ENCODE measurements at regions not wholly inside any gene's neighbourhood (a gene's known extent, or its start where the extent isn't known, plus 50 kb on each side); places are given as distances from the start of the nearest gene placed in this dataset.

DNA sequence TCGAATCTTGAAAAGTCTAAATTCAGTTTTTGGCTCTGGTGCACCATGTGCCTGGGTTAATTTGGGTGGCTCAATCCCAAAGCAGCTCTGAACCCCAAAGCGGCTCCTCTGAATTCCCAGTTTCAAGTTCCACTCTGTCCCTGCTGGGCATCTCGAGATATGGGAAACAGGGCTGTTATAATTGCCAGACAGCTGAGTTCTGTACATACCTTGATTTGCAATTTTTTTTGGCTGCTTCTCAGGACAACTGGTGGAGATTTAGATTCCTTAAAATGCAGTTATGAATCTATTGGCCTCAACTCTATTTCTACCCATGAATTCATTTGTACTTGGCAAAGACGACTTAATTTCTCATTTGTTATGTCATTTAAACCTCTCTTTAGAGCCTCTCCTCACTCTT is 808.5 kb downstream of the TLE4 start:
- intact Hi-C loops (cut with micrococcal nuclease; ENCODE audit: unreplicated experiment), result no loop called here
- FAIRE-seq, result no peak
- ATAC-seq, result no peak
- TF ChIP-seq ZNF24 (IDR thresholded peaks at IDR 0.05) (no peak), ZNF292 (CRISPR knock-in tag; IDR thresholded peaks at IDR 0.05; ENCODE audit: borderline replicate concordance, low read depth) (no peak), ZIK1 (CRISPR knock-in tag; IDR thresholded peaks at IDR 0.05; ENCODE audit: borderline replicate concordance, low read depth) (no peak), ZNF607 (CRISPR knock-in tag; IDR thresholded peaks at IDR 0.05; ENCODE audit: borderline replicate concordance) (no peak), SKI (IDR thresholded peaks at IDR 0.05; ENCODE audit: partially characterized antibody) (no peak), ZNF17 (CRISPR knock-in tag; IDR thresholded peaks at IDR 0.05) (no peak), SIN3A (IDR thresholded peaks at IDR 0.05; ENCODE audit: borderline replicate concordance, low read depth, low read length) (no peak), ZNF337 (CRISPR knock-in tag; IDR thresholded peaks at IDR 0.05; ENCODE audit: borderline replicate concordance, low read depth) (no peak), ZSCAN30 (CRISPR knock-in tag; IDR thresholded peaks at IDR 0.05) (no peak), YEATS2 (CRISPR knock-in tag; IDR thresholded peaks at IDR 0.05; ENCODE audit: borderline replicate concordance) (no peak)
- TF ChIP-seq, protein P1, sequence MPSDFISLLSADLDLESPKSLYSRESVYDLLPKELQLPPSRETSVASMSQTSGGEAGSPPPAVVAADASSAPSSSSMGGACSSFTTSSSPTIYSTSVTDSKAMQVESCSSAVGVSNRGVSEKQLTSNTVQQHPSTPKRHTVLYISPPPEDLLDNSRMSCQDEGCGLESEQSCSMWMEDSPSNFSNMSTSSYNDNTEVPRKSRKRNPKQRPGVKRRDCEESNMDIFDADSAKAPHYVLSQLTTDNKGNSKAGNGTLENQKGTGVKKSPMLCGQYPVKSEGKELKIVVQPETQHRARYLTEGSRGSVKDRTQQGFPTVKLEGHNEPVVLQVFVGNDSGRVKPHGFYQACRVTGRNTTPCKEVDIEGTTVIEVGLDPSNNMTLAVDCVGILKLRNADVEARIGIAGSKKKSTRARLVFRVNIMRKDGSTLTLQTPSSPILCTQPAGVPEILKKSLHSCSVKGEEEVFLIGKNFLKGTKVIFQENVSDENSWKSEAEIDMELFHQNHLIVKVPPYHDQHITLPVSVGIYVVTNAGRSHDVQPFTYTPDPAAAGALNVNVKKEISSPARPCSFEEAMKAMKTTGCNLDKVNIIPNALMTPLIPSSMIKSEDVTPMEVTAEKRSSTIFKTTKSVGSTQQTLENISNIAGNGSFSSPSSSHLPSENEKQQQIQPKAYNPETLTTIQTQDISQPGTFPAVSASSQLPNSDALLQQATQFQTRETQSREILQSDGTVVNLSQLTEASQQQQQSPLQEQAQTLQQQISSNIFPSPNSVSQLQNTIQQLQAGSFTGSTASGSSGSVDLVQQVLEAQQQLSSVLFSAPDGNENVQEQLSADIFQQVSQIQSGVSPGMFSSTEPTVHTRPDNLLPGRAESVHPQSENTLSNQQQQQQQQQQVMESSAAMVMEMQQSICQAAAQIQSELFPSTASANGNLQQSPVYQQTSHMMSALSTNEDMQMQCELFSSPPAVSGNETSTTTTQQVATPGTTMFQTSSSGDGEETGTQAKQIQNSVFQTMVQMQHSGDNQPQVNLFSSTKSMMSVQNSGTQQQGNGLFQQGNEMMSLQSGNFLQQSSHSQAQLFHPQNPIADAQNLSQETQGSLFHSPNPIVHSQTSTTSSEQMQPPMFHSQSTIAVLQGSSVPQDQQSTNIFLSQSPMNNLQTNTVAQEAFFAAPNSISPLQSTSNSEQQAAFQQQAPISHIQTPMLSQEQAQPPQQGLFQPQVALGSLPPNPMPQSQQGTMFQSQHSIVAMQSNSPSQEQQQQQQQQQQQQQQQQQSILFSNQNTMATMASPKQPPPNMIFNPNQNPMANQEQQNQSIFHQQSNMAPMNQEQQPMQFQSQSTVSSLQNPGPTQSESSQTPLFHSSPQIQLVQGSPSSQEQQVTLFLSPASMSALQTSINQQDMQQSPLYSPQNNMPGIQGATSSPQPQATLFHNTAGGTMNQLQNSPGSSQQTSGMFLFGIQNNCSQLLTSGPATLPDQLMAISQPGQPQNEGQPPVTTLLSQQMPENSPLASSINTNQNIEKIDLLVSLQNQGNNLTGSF (CRISPR knock-in tag; IDR thresholded peaks at IDR 0.05), result no peak
- TF ChIP-seq, protein P2, sequence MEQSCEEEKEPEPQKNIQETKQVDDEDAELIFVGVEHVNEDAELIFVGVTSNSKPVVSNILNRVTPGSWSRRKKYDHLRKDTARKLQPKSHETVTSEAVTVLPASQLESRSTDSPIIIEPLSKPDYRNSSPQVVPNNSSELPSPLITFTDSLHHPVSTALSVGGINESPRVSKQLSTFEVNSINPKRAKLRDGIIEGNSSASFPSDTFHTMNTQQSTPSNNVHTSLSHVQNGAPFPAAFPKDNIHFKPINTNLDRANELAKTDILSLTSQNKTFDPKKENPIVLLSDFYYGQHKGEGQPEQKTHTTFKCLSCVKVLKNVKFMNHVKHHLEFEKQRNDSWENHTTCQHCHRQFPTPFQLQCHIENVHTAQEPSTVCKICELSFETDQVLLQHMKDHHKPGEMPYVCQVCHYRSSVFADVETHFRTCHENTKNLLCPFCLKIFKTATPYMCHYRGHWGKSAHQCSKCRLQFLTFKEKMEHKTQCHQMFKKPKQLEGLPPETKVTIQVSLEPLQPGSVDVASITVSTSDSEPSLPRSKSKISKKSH (CRISPR knock-in tag; IDR thresholded peaks at IDR 0.05; ENCODE audit: borderline replicate concordance), result no peak
- TF ChIP-seq, protein P3, sequence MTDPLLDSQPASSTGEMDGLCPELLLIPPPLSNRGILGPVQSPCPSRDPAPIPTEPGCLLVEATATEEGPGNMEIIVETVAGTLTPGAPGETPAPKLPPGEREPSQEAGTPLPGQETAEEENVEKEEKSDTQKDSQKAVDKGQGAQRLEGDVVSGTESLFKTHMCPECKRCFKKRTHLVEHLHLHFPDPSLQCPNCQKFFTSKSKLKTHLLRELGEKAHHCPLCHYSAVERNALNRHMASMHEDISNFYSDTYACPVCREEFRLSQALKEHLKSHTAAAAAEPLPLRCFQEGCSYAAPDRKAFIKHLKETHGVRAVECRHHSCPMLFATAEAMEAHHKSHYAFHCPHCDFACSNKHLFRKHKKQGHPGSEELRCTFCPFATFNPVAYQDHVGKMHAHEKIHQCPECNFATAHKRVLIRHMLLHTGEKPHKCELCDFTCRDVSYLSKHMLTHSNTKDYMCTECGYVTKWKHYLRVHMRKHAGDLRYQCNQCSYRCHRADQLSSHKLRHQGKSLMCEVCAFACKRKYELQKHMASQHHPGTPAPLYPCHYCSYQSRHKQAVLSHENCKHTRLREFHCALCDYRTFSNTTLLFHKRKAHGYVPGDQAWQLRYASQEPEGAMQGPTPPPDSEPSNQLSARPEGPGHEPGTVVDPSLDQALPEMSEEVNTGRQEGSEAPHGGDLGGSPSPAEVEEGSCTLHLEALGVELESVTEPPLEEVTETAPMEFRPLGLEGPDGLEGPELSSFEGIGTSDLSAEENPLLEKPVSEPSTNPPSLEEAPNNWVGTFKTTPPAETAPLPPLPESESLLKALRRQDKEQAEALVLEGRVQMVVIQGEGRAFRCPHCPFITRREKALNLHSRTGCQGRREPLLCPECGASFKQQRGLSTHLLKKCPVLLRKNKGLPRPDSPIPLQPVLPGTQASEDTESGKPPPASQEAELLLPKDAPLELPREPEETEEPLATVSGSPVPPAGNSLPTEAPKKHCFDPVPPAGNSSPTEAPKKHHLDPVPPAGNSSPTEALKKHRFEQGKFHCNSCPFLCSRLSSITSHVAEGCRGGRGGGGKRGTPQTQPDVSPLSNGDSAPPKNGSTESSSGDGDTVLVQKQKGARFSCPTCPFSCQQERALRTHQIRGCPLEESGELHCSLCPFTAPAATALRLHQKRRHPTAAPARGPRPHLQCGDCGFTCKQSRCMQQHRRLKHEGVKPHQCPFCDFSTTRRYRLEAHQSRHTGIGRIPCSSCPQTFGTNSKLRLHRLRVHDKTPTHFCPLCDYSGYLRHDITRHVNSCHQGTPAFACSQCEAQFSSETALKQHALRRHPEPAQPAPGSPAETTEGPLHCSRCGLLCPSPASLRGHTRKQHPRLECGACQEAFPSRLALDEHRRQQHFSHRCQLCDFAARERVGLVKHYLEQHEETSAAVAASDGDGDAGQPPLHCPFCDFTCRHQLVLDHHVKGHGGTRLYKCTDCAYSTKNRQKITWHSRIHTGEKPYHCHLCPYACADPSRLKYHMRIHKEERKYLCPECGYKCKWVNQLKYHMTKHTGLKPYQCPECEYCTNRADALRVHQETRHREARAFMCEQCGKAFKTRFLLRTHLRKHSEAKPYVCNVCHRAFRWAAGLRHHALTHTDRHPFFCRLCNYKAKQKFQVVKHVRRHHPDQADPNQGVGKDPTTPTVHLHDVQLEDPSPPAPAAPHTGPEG (CRISPR knock-in tag; IDR thresholded peaks at IDR 0.05), result no peak

More for the DNA sequence above, 808.5 kb downstream of the TLE4 start:
- CTCF ChIA-PET (ENCODE audit: low intra/inter-chr PET ratio, low total read pairs), result no interaction called here
- WGBS (ENCODE audit: low lambda C conversion rate), result 6% methylated on average over 4 of the region's 4 CpGs
- H3K9ac ChIP-seq (ENCODE audit: insufficient read depth, low read depth, low read length), result no peak overlapping the region
- no peaks in the 10 kb centered on the region for H4K20me1 ChIP-seq (ENCODE audit: insufficient read depth, low read length)
- DNase-seq (ENCODE audit: low spot score), result no peak
- POLR2A ChIA-PET, result no interaction called here
- no peak overlapping the region for H3K27ac ChIP-seq (ENCODE audit: extremely low read length, insufficient read depth, low read length)
- H3K9me3 ChIP-seq (ENCODE audit: low read length), result peaks cover 8% of the 10 kb centered on the region; the same call in 1 of the 2 replicates
- H3K36me3 ChIP-seq (replicated peaks in 1 of 2; ENCODE audit: control insufficient read depth in 1 of 2, insufficient read depth in 2 of 2, low read length in 2 of 2), result no peaks in the 10 kb centered on the region
- H3K79me2 ChIP-seq (ENCODE audit: insufficient read depth, low read length), result no peaks in the 10 kb centered on the region
- H2AFZ ChIP-seq (ENCODE audit: low read length), result no peak overlapping the region
- H3K4me2 ChIP-seq (ENCODE audit: low read depth, low read length), result no peak overlapping the region
- no peak overlapping the region for H3K4me3 ChIP-seq (replicated peaks in 1 of 3; ENCODE audit: insufficient read depth in 1 of 3, low read depth in 2 of 3, low read length in 3 of 3)
- BruUV-seq (replicated peaks), result no TSS peak
- H3K27me3 ChIP-seq (ENCODE audit: control insufficient read depth in 1 of 2, insufficient read depth in 2 of 2, low read length in 2 of 2), result no peaks in the 10 kb centered on the region
- no peaks in the 10 kb centered on the region for H3K4me1 ChIP-seq (ENCODE audit: insufficient read depth, low read length)
- in situ Hi-C loops (cut with HindIII; ENCODE audit: extremely low pct_ligation_motif_present, low pct_unique_long_range_greater_than_20kb), result no loop called here
